ENCODE measurements at regions not wholly inside any gene's neighbourhood (a gene's known extent, or its start where the extent isn't known, plus 50 kb on each side); places are given as distances from the start of the nearest gene placed in this dataset.

DNA sequence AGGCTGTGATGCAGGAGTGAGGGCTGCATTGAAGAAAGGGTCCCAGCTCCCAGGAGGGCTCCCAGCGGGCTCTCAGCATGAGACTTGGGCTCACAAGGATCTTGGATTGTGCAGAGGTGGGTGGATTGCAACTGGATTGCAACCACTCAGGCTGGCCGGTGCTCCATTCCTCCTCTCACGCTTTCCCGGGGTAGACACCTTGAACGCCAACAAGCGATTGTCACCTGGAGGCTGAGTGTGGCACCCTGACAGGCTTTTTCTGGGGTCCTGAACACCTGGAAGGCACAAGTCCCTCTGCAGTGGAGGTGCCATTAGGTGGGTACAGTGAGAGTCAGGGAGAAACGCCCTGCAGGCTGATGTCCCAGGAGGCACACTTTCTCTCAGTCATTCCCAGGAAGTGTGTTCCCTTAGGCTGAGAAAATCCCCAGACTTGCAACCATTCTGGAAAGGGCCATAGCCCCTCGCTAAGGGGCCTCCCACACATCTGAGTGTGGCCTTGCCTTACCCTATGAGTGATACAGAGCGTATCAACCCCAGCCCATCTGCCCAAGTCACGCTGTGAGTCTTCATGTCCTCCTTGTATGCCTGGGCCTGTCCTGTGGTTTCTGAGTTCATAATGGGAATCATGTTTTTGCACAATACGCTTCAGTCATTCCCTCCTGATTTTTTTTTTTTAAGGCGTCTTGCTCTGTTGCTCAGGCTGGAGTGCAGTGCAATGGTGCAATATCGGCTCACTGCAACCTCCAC is 488.1 kb downstream of the IRX1 start:
- no peak for ATAC-seq (ENCODE audit: insufficient number of reproducible peaks, low FRiP score, low read depth)

DNA sequence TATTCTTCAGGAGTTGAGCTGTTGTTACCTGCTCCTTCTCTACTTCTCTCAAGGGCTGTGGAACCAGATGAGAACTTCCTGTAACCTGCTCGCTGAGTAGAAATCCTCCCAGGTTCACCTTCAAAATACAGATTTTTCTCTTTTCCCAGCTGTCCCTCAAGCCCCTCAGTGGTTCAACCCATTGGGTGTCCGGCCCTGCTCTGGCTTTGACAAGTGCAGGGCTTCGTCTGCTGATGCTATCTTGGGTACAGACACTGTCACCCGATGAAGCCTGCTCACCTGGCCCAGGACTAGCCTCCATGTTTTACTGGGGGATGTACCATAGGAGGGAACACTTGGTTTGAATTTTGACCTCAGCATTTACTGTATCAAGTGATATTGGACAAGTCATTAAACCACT is 490.4 kb downstream of the IRX1 start:
- no peaks in the 10 kb centered on the region for H3K36me3 ChIP-seq
- TF ChIP-seq, protein P1, sequence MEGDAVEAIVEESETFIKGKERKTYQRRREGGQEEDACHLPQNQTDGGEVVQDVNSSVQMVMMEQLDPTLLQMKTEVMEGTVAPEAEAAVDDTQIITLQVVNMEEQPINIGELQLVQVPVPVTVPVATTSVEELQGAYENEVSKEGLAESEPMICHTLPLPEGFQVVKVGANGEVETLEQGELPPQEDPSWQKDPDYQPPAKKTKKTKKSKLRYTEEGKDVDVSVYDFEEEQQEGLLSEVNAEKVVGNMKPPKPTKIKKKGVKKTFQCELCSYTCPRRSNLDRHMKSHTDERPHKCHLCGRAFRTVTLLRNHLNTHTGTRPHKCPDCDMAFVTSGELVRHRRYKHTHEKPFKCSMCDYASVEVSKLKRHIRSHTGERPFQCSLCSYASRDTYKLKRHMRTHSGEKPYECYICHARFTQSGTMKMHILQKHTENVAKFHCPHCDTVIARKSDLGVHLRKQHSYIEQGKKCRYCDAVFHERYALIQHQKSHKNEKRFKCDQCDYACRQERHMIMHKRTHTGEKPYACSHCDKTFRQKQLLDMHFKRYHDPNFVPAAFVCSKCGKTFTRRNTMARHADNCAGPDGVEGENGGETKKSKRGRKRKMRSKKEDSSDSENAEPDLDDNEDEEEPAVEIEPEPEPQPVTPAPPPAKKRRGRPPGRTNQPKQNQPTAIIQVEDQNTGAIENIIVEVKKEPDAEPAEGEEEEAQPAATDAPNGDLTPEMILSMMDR (IDR thresholded peaks at IDR 0.05), result no peak
- no peaks in the 10 kb centered on the region for H3K9me3 ChIP-seq
- DNase-seq (ENCODE audit: low spot score), result no peak
- no peaks in the 10 kb centered on the region for H3K4me1 ChIP-seq (ENCODE audit: control insufficient read depth in 1 of 2, low read depth in 2 of 2)
- H3K27me3 ChIP-seq (replicated peaks; ENCODE audit: insufficient read depth), result no peaks in the 10 kb centered on the region
- H3K4me3 ChIP-seq, result no peak overlapping the region
- no peak overlapping the region for H3K27ac ChIP-seq
- no peak for ATAC-seq (ENCODE audit: insufficient number of reproducible peaks, low FRiP score, low read depth)

More for the DNA sequence above, 488.1 kb downstream of the IRX1 start:
- Histone ChIP-seq H3K27ac (no peak overlapping the region), H3K4me3 (no peak overlapping the region), H3K36me3 (no peaks in the 10 kb centered on the region), H3K4me1 (ENCODE audit: control insufficient read depth in 1 of 2, low read depth in 2 of 2) (no peaks in the 10 kb centered on the region), H3K9me3 (no peaks in the 10 kb centered on the region), H3K27me3 (replicated peaks; ENCODE audit: insufficient read depth) (no peaks in the 10 kb centered on the region)
- no peak for DNase-seq (ENCODE audit: low spot score)
- TF ChIP-seq, protein P1 (IDR thresholded peaks at IDR 0.05), result no peak

DNA sequence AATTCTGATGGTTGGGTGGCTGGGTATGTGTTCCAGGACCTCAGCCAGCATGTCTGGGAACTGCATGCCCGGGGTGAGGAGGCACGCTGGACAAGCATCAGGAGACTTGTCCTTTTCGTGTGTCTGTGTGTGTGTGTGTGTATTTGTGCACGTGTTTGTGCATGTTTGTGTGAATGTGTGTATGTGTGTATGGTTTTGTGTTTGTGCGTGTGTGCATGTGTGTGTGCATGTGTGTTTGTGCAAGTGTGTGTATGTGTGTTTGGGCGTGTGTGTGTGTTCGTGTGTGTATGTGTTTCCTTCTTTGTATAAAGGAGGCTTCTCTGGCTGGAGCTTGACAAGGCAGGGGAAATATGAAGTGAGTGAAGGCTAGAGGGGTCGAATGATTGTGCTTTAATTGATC is 491.5 kb downstream of the IRX1 start:
- Histone ChIP-seq H3K36me3 (no peaks in the 10 kb centered on the region), H3K9me3 (no peaks in the 10 kb centered on the region), H3K4me1 (ENCODE audit: control insufficient read depth in 1 of 2, low read depth in 2 of 2) (no peaks in the 10 kb centered on the region), H3K27me3 (replicated peaks; ENCODE audit: insufficient read depth) (no peaks in the 10 kb centered on the region), H3K27ac (no peak overlapping the region), H3K4me3 (no peak overlapping the region)
- no peak for DNase-seq (ENCODE audit: low spot score)
- TF ChIP-seq, protein P1 (IDR thresholded peaks at IDR 0.05), result no peak
- ATAC-seq (ENCODE audit: insufficient number of reproducible peaks, low FRiP score, low read depth), result no peak

GRCh38 chr5:4089087-4089486 is 493.5 kb downstream of the IRX1 start:
- ATAC-seq (ENCODE audit: insufficient number of reproducible peaks, low FRiP score, low read depth), result no peak
- Histone ChIP-seq H3K4me1 (ENCODE audit: control insufficient read depth in 1 of 2, low read depth in 2 of 2) (no peaks in the 10 kb centered on the region), H3K9me3 (no peaks in the 10 kb centered on the region), H3K27me3 (replicated peaks; ENCODE audit: insufficient read depth) (no peaks in the 10 kb centered on the region), H3K27ac (no peak overlapping the region), H3K4me3 (no peak overlapping the region), H3K36me3 (no peaks in the 10 kb centered on the region)
- TF ChIP-seq, protein P1 (IDR thresholded peaks at IDR 0.05), result no peak
- no peak for DNase-seq (ENCODE audit: low spot score)

DNA sequence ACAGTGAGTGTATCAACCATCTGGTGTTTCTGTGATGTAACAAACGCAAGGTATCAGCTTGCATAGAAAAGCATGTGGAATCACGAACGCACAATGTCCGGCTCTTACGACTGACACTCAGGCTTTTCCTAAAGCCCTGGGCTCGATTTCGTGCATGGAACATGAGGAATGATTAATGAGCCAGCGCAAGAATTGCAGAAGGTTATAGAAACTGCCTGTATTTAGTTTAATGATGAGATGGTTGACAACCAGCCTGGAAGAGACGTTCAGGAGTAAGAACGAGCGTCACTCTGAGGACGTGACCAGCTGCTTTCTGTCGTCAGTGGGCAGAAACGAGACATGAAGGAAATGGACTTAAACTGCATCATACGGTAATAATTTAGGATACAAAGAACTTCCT is 497.6 kb downstream of the IRX1 start:
- H3K4me1 ChIP-seq (ENCODE audit: control insufficient read depth in 1 of 2, low read depth in 2 of 2), result no peaks in the 10 kb centered on the region
- no peak for DNase-seq (ENCODE audit: low spot score)
- H3K36me3 ChIP-seq, result no peaks in the 10 kb centered on the region
- H3K9me3 ChIP-seq, result no peaks in the 10 kb centered on the region
- no peak overlapping the region for H3K27ac ChIP-seq
- no peak overlapping the region for H3K4me3 ChIP-seq
- TF ChIP-seq, protein P1 (IDR thresholded peaks at IDR 0.05), result no peak
- no peak for ATAC-seq (ENCODE audit: insufficient number of reproducible peaks, low FRiP score, low read depth)
- no peaks in the 10 kb centered on the region for H3K27me3 ChIP-seq (replicated peaks; ENCODE audit: insufficient read depth)

Measured in thoracic aorta (tissue), 2 donors.